ENCODE measurements at regions not wholly inside any gene's neighbourhood (a gene's known extent, or its start where the extent isn't known, plus 50 kb on each side); places are given as distances from the start of the nearest gene placed in this dataset.

DNA sequence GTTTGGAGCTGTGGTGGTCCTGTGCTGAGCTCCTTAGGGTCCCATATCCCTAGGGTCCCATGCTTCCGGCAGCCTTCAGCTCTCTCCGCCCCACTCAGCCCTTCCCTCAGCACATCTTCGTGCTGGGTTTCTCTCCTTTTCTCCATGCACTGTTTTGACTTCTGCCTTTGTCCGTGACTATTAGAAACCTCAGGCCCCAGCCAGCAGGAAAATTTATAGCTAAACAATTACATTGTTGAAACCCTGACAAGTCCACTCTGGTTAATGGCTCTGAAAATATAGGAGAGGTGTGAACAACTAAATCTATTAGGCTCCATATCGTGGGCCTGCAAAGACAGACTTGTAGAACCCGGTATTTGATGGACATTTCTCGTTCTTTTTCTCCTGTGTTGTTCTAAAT is 523.7 kb downstream of the CCDC171 start:
- TF ChIP-seq EZH2 (IDR thresholded peaks at IDR 0.05; ENCODE audit: low read length, missing control alignments), result no peak
- TF ChIP-seq, protein P1, sequence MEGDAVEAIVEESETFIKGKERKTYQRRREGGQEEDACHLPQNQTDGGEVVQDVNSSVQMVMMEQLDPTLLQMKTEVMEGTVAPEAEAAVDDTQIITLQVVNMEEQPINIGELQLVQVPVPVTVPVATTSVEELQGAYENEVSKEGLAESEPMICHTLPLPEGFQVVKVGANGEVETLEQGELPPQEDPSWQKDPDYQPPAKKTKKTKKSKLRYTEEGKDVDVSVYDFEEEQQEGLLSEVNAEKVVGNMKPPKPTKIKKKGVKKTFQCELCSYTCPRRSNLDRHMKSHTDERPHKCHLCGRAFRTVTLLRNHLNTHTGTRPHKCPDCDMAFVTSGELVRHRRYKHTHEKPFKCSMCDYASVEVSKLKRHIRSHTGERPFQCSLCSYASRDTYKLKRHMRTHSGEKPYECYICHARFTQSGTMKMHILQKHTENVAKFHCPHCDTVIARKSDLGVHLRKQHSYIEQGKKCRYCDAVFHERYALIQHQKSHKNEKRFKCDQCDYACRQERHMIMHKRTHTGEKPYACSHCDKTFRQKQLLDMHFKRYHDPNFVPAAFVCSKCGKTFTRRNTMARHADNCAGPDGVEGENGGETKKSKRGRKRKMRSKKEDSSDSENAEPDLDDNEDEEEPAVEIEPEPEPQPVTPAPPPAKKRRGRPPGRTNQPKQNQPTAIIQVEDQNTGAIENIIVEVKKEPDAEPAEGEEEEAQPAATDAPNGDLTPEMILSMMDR (conservative IDR thresholded peaks at IDR 0.05 in 1 of 2, IDR thresholded peaks at IDR 0.05 in 1 of 2; ENCODE audit: low read depth in 1 of 2, low read length in 2 of 2), result no peak

Measured in fibroblast of lung (primary cell).